BE2C (cell line): ENCODE measurements at regions not wholly inside any gene's neighbourhood (a gene's known extent, or its start where the extent isn't known, plus 50 kb on each side); places are given as distances from the start of the nearest gene placed in this dataset.

Experiments
- DNase-seq: peaks from one replicate; pipeline ENCODE4 v3.0.0-alpha.2; 2020
- H3K27me3 ChIP-seq: fragments of 250-450 bp; sonication (Bioruptor Pico); 2 replicates; pipeline ENCODE4 v1.5.1; 2020; ENCODE audit warnings: mild to moderate bottlenecking
- H3K36me3 ChIP-seq: fragments of 250-450 bp; sonication (Bioruptor Pico); 2 replicates; pipeline ENCODE4 v1.5.1; 2020; ENCODE audit warnings: mild to moderate bottlenecking
- H3K4me1 ChIP-seq: fragments of 250-450 bp; sonication (Bioruptor Pico); 2 replicates; pipeline ENCODE4 v1.5.1; 2020
- H3K4me3 ChIP-seq: 2 replicates; pipeline ENCODE4 v1.5.1; 2011; ENCODE audit warnings: low read depth, low read length
- H3K9me3 ChIP-seq: fragments of 250-450 bp; sonication (Bioruptor Pico); 2 replicates; pipeline ENCODE4 v1.5.1; 2020
- TF ChIP-seq, protein P1 (sequence below): IDR thresholded peaks from 2 replicates; pipeline ENCODE4 v1.5.1; 2012; ENCODE audit warnings: mild to moderate bottlenecking, low read depth, low read length

GRCh38 chr3:193943851-193944517 lies 192.0 kb upstream of the HES1 start:
- TF ChIP-seq, protein P1, sequence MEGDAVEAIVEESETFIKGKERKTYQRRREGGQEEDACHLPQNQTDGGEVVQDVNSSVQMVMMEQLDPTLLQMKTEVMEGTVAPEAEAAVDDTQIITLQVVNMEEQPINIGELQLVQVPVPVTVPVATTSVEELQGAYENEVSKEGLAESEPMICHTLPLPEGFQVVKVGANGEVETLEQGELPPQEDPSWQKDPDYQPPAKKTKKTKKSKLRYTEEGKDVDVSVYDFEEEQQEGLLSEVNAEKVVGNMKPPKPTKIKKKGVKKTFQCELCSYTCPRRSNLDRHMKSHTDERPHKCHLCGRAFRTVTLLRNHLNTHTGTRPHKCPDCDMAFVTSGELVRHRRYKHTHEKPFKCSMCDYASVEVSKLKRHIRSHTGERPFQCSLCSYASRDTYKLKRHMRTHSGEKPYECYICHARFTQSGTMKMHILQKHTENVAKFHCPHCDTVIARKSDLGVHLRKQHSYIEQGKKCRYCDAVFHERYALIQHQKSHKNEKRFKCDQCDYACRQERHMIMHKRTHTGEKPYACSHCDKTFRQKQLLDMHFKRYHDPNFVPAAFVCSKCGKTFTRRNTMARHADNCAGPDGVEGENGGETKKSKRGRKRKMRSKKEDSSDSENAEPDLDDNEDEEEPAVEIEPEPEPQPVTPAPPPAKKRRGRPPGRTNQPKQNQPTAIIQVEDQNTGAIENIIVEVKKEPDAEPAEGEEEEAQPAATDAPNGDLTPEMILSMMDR, result no peak
- no peak overlapping the region for H3K4me3 ChIP-seq
- H3K4me1 ChIP-seq, result no peaks in the 10 kb centered on the region
- no peaks in the 10 kb centered on the region for H3K9me3 ChIP-seq
- H3K36me3 ChIP-seq, result no peaks in the 10 kb centered on the region
- DNase-seq, result no peak
- no peaks in the 10 kb centered on the region for H3K27me3 ChIP-seq

DNA sequence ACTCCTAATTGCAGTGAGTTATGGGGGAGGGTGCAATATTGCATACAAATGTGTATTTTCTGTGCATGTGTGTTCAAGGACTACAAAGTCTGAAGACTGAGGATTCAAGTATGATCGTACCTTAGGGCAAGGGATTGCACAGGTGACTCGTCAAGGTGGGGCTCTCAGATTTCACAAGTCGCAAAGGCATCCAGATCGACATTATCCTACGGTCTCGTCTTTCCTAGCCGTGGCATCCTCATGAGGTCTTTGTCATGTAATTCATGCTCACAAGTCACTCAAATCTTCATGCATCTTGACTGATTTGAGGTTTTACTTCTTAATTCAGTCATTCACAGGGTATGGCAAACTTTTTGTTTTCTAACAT lies 191.4 kb upstream of the HES1 start:
- no peaks in the 10 kb centered on the region for H3K4me1 ChIP-seq
- no peak overlapping the region for H3K4me3 ChIP-seq
- H3K27me3 ChIP-seq, result no peaks in the 10 kb centered on the region
- no peaks in the 10 kb centered on the region for H3K9me3 ChIP-seq
- DNase-seq, result no peak
- no peaks in the 10 kb centered on the region for H3K36me3 ChIP-seq
- TF ChIP-seq, protein P1, result no peak

DNA sequence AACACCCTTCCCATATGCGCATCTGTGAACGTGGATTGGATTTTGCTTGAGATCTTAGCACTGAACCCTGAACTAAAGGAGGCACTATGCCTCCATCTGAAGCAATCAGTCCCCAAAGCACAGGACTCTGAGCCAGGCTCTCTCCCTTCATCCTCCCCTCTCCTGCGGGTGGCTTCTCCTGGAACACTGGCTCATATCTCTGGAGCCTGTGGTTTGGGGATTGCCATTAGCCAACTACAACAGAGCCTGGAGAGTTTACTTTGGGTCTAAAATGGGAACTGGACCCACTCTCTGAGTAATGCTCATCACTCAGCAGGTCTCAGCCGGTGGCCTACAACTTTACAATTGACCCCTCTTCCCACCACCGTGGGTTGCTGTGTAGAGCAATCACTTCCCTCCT lies 190.8 kb upstream of the HES1 start:
- Histone ChIP-seq H3K4me1 (no peaks in the 10 kb centered on the region), H3K9me3 (no peaks in the 10 kb centered on the region), H3K27me3 (no peaks in the 10 kb centered on the region), H3K36me3 (no peaks in the 10 kb centered on the region), H3K4me3 (no peak overlapping the region)
- no peak for DNase-seq
- TF ChIP-seq, protein P1, result no peak

DNA sequence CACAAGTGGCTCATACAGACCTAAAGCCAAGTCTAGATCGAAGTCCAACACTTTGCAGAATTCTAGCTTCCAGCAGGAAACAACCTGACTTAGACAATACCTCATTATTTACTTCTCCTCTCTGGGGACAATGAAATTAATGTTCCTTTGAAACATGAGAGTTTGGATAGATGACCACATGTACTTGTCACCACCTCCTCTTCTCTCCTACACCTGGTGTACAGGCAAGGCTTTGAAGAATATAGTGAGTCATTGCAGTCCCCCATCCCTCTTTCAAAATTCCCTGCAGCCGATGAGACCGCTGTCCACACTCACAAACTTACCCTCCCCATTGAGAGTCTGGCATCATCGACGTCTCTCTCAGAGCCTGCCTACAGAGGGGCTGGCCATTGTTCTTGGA lies 189.0 kb upstream of the HES1 start:
- Histone ChIP-seq H3K4me3 (no peak overlapping the region), H3K4me1 (no peaks in the 10 kb centered on the region), H3K36me3 (no peaks in the 10 kb centered on the region), H3K9me3 (no peaks in the 10 kb centered on the region), H3K27me3 (no peaks in the 10 kb centered on the region)
- DNase-seq, result no peak
- TF ChIP-seq, protein P1, result no peak

GRCh38 chr3:193947596-193947995 lies 188.4 kb upstream of the HES1 start:
- Histone ChIP-seq H3K4me3 (no peak overlapping the region), H3K36me3 (no peaks in the 10 kb centered on the region), H3K9me3 (no peaks in the 10 kb centered on the region), H3K27me3 (no peaks in the 10 kb centered on the region), H3K4me1 (no peaks in the 10 kb centered on the region)
- DNase-seq, result no peak
- TF ChIP-seq, protein P1, result no peak

- Histone ChIP-seq H3K4me1 (no peaks in the 10 kb centered on the region), H3K4me3 (no peak overlapping the region), H3K27me3 (no peaks in the 10 kb centered on the region), H3K36me3 (no peaks in the 10 kb centered on the region), H3K9me3 (no peaks in the 10 kb centered on the region)
- no peak for DNase-seq
- TF ChIP-seq, protein P1, result no peak
Measured at GRCh38 chr3:193948459-193948858, 187.5 kb upstream of the HES1 start.
